ENCODE measurements at regions not wholly inside any gene's neighbourhood (a gene's known extent, or its start where the extent isn't known, plus 50 kb on each side); places are given as distances from the start of the nearest gene placed in this dataset.

GRCh38 chr1:189513091-189513490 is 964.6 kb downstream of the BRINP3 start:
- TF ChIP-seq CTCF (IDR thresholded peaks at IDR 0.05), result no peak
- no peak for TF ChIP-seq POLR2A (IDR thresholded peaks at IDR 0.05)

Measured in right lobe of liver (tissue), 4 donors.